Activated B cell treated with CpG ODN at 0.5 μM for 24 hours (primary cell): ENCODE measurements at regions not wholly inside any gene's neighbourhood (a gene's known extent, or its start where the extent isn't known, plus 50 kb on each side); places are given as distances from the start of the nearest gene placed in this dataset.

ENCODE experiments used
- ATAC-seq: fragments of 200-7000 bp; cut with Tn5 transposase; one replicate; pipeline ENCODE4 v1.10.0; 2021; ENCODE audit warnings: low read depth, mild to moderate bottlenecking, moderate library complexity
- CTCF ChIA-PET: fragments of 350-600 bp; sonication (Branson Sonifier 250); formaldehyde crosslinking; loops from one replicate; lab custom pipeline; 2021; ENCODE audit warnings: antibody characterized with exemption; lab: Charles Lee
- POLR2A ChIA-PET: fragments of 350-600 bp; sonication (Branson Sonifier 250); formaldehyde crosslinking; loops from one replicate; lab custom pipeline; 2021; ENCODE audit warnings: antibody characterized with exemption; lab: Charles Lee
- DNase-seq: peaks from one replicate; pipeline ENCODE4 v3.0.0; 2022
- H3K27ac Mint-ChIP-seq: one replicate; pipeline ENCODE4 v1.8.0; 2020; ENCODE audit warnings: mixed read lengths
- H3K27me3 Mint-ChIP-seq: one replicate; pipeline ENCODE4 v1.8.0; 2021; ENCODE audit warnings: mixed read lengths
- H3K36me3 Mint-ChIP-seq: one replicate; pipeline ENCODE4 v1.8.0; 2021; ENCODE audit warnings: low read depth, mixed read lengths
- H3K4me1 Mint-ChIP-seq: one replicate; pipeline ENCODE4 v1.8.0; 2021; ENCODE audit warnings: mixed read lengths
- H3K4me3 Mint-ChIP-seq: one replicate; pipeline ENCODE4 v1.8.0; 2020; ENCODE audit warnings: mild to moderate bottlenecking, mixed read lengths
- H3K9me3 Mint-ChIP-seq: one replicate; pipeline ENCODE4 v1.8.0; 2020; ENCODE audit warnings: mixed read lengths
- CTCF ChIP-seq: fragments of 200-600 bp; IDR thresholded peaks from one replicate; pipeline ENCODE4 v1.8.0; 2022; ENCODE audit warnings: antibody characterized with exemption, mild to moderate bottlenecking
- intact Hi-C: fragments of 100-400 bp; cut with micrococcal nuclease; formaldehyde crosslinking; loops from one replicate; pipeline ENCODE4 v1.15.1; 2024

GRCh38 chr5:135702191-135702590 lies 123.4 kb upstream of the CXCL14 start:
- no peak overlapping the region for H3K27ac Mint-ChIP-seq
- no peak for TF ChIP-seq CTCF
- DNase-seq (no peak), ATAC-seq (no peak)
- H3K36me3 Mint-ChIP-seq, result no peaks in the 10 kb centered on the region
- H3K4me3 Mint-ChIP-seq, result no peak overlapping the region
- no peaks in the 10 kb centered on the region for H3K4me1 Mint-ChIP-seq
- POLR2A ChIA-PET, result no interaction called here
- intact Hi-C loops, result no loop called here
- CTCF ChIA-PET, result no interaction called here
- H3K9me3 Mint-ChIP-seq, result no peaks in the 10 kb centered on the region
- no peaks in the 10 kb centered on the region for H3K27me3 Mint-ChIP-seq

- intact Hi-C loops, result no loop called here
- H3K4me1 Mint-ChIP-seq, result no peaks in the 10 kb centered on the region
- DNase-seq, result no peak
- no peaks in the 10 kb centered on the region for H3K36me3 Mint-ChIP-seq
- no peak overlapping the region for H3K4me3 Mint-ChIP-seq
- H3K27me3 Mint-ChIP-seq, result no peaks in the 10 kb centered on the region
- ATAC-seq, result no peak
- no peaks in the 10 kb centered on the region for H3K9me3 Mint-ChIP-seq
- no peak overlapping the region for H3K27ac Mint-ChIP-seq
- no peak for TF ChIP-seq CTCF
- ChIA-PET POLR2A (no interaction called here), CTCF (no interaction called here)
Measured at GRCh38 chr5:135700731-135701130, 121.9 kb upstream of the CXCL14 start.

- CTCF ChIA-PET, result no interaction called here
- no peak overlapping the region for H3K27ac Mint-ChIP-seq
- intact Hi-C loops, result no loop called here
- no peaks in the 10 kb centered on the region for H3K9me3 Mint-ChIP-seq
- H3K27me3 Mint-ChIP-seq, result no peaks in the 10 kb centered on the region
- POLR2A ChIA-PET, result no interaction called here
- H3K4me3 Mint-ChIP-seq, result no peak overlapping the region
- ATAC-seq (no peak), DNase-seq (no peak)
- H3K4me1 Mint-ChIP-seq, result no peaks in the 10 kb centered on the region
- H3K36me3 Mint-ChIP-seq, result no peaks in the 10 kb centered on the region
- no peak for TF ChIP-seq CTCF
Measured at GRCh38 chr5:135697959-135698345, 119.2 kb upstream of the CXCL14 start.

- intact Hi-C loops, result no loop called here
- ChIA-PET POLR2A (no interaction called here), CTCF (no interaction called here)
- DNase-seq (no peak), ATAC-seq (no peak)
- H3K9me3 Mint-ChIP-seq, result no peaks in the 10 kb centered on the region
- no peaks in the 10 kb centered on the region for H3K4me1 Mint-ChIP-seq
- TF ChIP-seq CTCF, result no peak
- H3K27ac Mint-ChIP-seq, result no peak overlapping the region
- H3K36me3 Mint-ChIP-seq, result no peaks in the 10 kb centered on the region
- no peaks in the 10 kb centered on the region for H3K27me3 Mint-ChIP-seq
- H3K4me3 Mint-ChIP-seq, result no peak overlapping the region
Measured at GRCh38 chr5:135697251-135697958, 118.6 kb upstream of the CXCL14 start.

- H3K4me3 Mint-ChIP-seq, result no peak overlapping the region
- no peaks in the 10 kb centered on the region for H3K9me3 Mint-ChIP-seq
- CTCF ChIA-PET, result no interaction called here
- POLR2A ChIA-PET, result no interaction called here
- no peaks in the 10 kb centered on the region for H3K4me1 Mint-ChIP-seq
- no peaks in the 10 kb centered on the region for H3K27me3 Mint-ChIP-seq
- no peak for ATAC-seq
- no peak for DNase-seq
- no peaks in the 10 kb centered on the region for H3K36me3 Mint-ChIP-seq
- H3K27ac Mint-ChIP-seq, result no peak overlapping the region
- no peak for TF ChIP-seq CTCF
- intact Hi-C loops, result no loop called here
Measured at GRCh38 chr5:135696317-135696716, 117.5 kb upstream of the CXCL14 start.
